ENCODE measurements at regions not wholly inside any gene's neighbourhood (a gene's known extent, or its start where the extent isn't known, plus 50 kb on each side); places are given as distances from the start of the nearest gene placed in this dataset.
"Not testable (repeated sequence)": the region's sequence is repeated elsewhere in the genome, so short reads cannot be mapped to it uniquely, and the experiment has no call there.

DNA sequence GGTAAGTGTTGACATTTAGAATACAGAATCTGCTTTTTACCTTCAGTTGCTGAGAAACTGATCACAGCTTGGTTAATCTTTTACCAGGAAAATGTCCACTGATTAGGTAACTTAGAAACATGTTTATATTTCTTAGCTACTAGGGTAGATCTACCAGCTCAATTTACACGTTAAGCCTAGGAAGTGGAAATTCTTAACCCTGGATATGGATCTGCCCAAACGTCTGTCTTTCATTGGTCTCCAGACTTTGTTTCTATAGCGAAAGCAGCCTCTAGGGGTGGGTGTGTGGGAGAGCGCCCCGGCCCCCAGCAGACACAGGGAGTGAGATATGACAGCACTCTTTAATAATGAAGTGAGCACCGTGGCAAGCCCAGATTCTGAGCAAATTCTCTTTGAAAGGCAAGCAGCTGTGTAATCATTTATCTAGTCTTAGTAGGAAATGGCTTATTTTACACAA, 141.6 kb upstream of the ZNF608 start:
- no TSS peak for BruUV-seq (replicated peaks)
- TF ChIP-seq, protein P1, sequence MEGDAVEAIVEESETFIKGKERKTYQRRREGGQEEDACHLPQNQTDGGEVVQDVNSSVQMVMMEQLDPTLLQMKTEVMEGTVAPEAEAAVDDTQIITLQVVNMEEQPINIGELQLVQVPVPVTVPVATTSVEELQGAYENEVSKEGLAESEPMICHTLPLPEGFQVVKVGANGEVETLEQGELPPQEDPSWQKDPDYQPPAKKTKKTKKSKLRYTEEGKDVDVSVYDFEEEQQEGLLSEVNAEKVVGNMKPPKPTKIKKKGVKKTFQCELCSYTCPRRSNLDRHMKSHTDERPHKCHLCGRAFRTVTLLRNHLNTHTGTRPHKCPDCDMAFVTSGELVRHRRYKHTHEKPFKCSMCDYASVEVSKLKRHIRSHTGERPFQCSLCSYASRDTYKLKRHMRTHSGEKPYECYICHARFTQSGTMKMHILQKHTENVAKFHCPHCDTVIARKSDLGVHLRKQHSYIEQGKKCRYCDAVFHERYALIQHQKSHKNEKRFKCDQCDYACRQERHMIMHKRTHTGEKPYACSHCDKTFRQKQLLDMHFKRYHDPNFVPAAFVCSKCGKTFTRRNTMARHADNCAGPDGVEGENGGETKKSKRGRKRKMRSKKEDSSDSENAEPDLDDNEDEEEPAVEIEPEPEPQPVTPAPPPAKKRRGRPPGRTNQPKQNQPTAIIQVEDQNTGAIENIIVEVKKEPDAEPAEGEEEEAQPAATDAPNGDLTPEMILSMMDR (IDR thresholded peaks at IDR 0.05; ENCODE audit: unreplicated experiment): no peak
- intact Hi-C loops (cut with micrococcal nuclease; ENCODE audit: unreplicated experiment): loop anchor here (2.0 to 5.0 kb wide), 3 partner anchors 66 to 226 kb away; no protein-coding TSS in a partner anchor
- H3K36me3 Mint-ChIP-seq (ENCODE audit: insufficient read depth, unreplicated experiment): peaks cover 6% of the 10 kb centered on the region
- H3K4me3 Mint-ChIP-seq (ENCODE audit: low read depth, unreplicated experiment): peak overlapping the region; percentile 55
- peak overlapping the region; percentile 88 for H3K27ac Mint-ChIP-seq (ENCODE audit: unreplicated experiment)
- CTCF ChIA-PET: interaction anchor here (0.6 to 1.6 kb wide), 6 partner anchors 9 to 521 kb away, joined by 3 to 5 read pairs (median 4); no protein-coding TSS in a partner anchor
- no peaks in the 10 kb centered on the region for H3K9me3 Mint-ChIP-seq (ENCODE audit: low read depth, unreplicated experiment)
- H3K4me1 Mint-ChIP-seq (ENCODE audit: low read depth, unreplicated experiment): peaks cover 22% of the 10 kb centered on the region
- H3K27me3 Mint-ChIP-seq (ENCODE audit: unreplicated experiment): no peaks in the 10 kb centered on the region
- peak; percentile 70 for DNase-seq

DNA sequence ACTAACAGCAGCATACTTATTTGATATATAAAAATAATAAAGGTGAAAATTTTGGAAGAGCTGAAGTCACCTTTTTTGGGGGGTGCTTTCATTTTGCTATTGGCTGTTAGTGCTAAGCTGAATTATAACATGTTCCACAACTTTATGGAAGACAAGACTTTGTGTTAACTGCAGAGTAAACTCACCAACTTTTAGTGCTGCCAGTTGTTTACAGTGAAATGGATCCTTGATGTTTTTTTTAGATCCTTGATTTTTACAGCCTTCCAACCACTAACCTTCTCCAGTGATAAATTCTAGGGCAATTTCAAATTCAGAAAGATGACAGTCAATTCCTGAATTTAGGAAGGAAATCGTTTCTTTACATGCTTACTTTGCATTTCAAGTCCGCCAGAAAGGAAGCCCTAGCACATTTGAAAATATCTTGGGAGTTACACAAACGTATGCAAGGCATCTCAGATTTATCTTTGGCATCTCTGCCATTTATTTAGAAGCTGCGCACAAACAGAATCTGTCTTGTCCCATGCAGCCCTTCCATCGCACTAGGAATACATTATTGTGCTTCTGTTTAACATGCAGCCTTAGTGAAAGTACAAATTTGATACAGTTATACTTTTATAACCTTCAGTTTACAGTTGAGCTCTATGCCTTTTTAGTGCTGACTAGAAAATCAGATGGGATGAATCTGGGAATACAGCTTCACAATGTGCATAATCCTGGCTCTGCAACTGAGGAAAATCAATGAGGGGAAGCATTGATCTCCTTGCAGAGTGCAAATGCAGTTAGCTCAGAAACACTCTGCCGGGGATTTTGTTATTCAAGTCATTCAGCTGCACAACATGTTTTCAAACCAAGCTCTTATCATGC, 142.4 kb upstream of the ZNF608 start:
- intact Hi-C loops (cut with micrococcal nuclease; ENCODE audit: unreplicated experiment): loop anchor here (2.0 to 5.0 kb wide), 3 partner anchors 67 to 227 kb away; no protein-coding TSS in a partner anchor
- BruUV-seq (replicated peaks): no TSS peak
- peak overlapping the region; percentile 88 for H3K27ac Mint-ChIP-seq (ENCODE audit: unreplicated experiment)
- H3K36me3 Mint-ChIP-seq (ENCODE audit: insufficient read depth, unreplicated experiment): peaks cover 6% of the 10 kb centered on the region
- H3K4me3 Mint-ChIP-seq (ENCODE audit: low read depth, unreplicated experiment): peak overlapping the region; percentile 55
- DNase-seq: no peak
- H3K27me3 Mint-ChIP-seq (ENCODE audit: unreplicated experiment): no peaks in the 10 kb centered on the region
- CTCF ChIA-PET: interaction anchor here (1.0 to 1.6 kb wide), 4 partner anchors 14 to 520 kb away, joined by 3 to 4 read pairs (median 4); no protein-coding TSS in a partner anchor
- TF ChIP-seq, protein P1 (IDR thresholded peaks at IDR 0.05; ENCODE audit: unreplicated experiment): no peak
- peaks cover 22% of the 10 kb centered on the region for H3K4me1 Mint-ChIP-seq (ENCODE audit: low read depth, unreplicated experiment)
- H3K9me3 Mint-ChIP-seq (ENCODE audit: low read depth, unreplicated experiment): no peaks in the 10 kb centered on the region

DNA sequence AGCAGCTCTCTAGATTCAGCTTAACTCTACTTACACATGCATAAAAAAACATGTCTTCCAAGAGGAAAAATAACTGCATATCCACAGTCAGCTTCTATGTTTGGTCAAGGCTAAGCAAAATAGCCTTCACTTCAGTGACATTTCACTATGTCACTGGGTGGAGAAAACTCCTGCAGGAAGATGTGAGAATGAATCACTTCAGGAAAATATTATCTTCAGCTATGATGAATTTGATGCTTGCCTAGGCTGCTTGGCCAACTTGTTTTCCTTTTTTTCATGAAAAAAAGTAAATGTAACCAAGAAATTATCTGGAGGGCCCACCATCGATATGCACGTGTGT, 143.0 kb upstream of the ZNF608 start:
- H3K4me1 Mint-ChIP-seq (ENCODE audit: low read depth, unreplicated experiment): peaks cover 22% of the 10 kb centered on the region
- BruUV-seq (replicated peaks): no TSS peak
- CTCF ChIA-PET: interaction anchor here (1.2 kb wide), 1 partner anchor 20 kb away, joined by 3 read pairs; no protein-coding TSS in a partner anchor
- no peak overlapping the region for H3K27ac Mint-ChIP-seq (ENCODE audit: unreplicated experiment)
- H3K36me3 Mint-ChIP-seq (ENCODE audit: insufficient read depth, unreplicated experiment): peaks cover 6% of the 10 kb centered on the region
- H3K4me3 Mint-ChIP-seq (ENCODE audit: low read depth, unreplicated experiment): no peak overlapping the region
- H3K27me3 Mint-ChIP-seq (ENCODE audit: unreplicated experiment): no peaks in the 10 kb centered on the region
- no peak for DNase-seq
- no peaks in the 10 kb centered on the region for H3K9me3 Mint-ChIP-seq (ENCODE audit: low read depth, unreplicated experiment)
- TF ChIP-seq, protein P1 (IDR thresholded peaks at IDR 0.05; ENCODE audit: unreplicated experiment): no peak
- intact Hi-C loops (cut with micrococcal nuclease; ENCODE audit: unreplicated experiment): loop anchor here (2.0 to 5.0 kb wide), 3 partner anchors 67 to 227 kb away; no protein-coding TSS in a partner anchor

DNA sequence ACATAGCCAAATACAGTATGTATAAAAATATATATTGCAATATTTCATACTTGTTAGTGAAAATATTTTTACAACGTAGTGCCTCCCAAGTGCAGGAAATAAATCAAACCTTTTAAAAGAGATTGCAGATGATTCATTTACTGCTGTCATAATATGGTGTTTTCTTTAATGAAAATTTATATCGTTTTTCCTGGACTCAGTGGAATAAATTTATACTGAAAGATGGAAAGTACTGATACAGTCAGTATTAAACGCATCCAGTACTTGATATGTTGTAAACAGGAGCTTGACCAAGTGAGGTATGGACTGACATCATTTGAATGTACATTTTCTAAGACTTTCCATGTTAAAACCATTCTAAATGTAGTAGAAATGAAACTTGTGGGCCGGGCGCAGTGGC, 143.4 kb upstream of the ZNF608 start:
- Mint-ChIP-seq H3K36me3 (ENCODE audit: insufficient read depth, unreplicated experiment) (peaks cover 6% of the 10 kb centered on the region), H3K4me3 (ENCODE audit: low read depth, unreplicated experiment) (no peak overlapping the region), H3K4me1 (ENCODE audit: low read depth, unreplicated experiment) (peaks cover 22% of the 10 kb centered on the region), H3K27me3 (ENCODE audit: unreplicated experiment) (no peaks in the 10 kb centered on the region), H3K9me3 (ENCODE audit: low read depth, unreplicated experiment) (no peaks in the 10 kb centered on the region), H3K27ac (ENCODE audit: unreplicated experiment) (no peak overlapping the region)
- BruUV-seq (replicated peaks): no TSS peak
- intact Hi-C loops (cut with micrococcal nuclease; ENCODE audit: unreplicated experiment): loop anchor here (2.0 to 5.0 kb wide), 3 partner anchors 68 to 228 kb away; no protein-coding TSS in a partner anchor
- TF ChIP-seq, protein P1 (IDR thresholded peaks at IDR 0.05; ENCODE audit: unreplicated experiment): no peak
- DNase-seq: no peak
- CTCF ChIA-PET: interaction anchor here (0.7 to 1.2 kb wide), 2 partner anchors 19 to 349 kb away, joined by 3 to 4 read pairs; no protein-coding TSS in a partner anchor

DNA sequence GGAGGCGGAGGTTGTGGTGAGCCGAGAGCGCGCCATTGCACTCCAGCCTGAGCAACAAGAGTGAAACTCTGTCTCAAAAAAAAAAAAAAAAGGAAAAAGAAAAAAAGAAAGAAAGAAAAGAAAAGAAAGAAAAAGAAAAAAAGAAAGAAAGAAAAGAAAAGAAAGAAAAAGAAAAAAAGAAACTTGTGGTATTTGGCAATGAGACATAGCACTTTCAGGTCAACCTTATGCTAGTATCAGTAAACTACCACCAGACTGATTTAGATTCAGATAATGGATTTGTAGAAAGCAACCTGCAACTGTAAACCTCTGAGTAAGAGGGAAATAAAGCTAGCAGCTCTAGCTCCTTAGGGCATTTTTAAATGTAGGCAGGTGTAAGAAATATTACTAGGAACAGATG, 144.0 kb upstream of the ZNF608 start:
- H3K9me3 Mint-ChIP-seq (ENCODE audit: low read depth, unreplicated experiment); BruUV-seq (replicated peaks); DNase-seq; H3K27ac Mint-ChIP-seq (ENCODE audit: unreplicated experiment); intact Hi-C loops (cut with micrococcal nuclease; ENCODE audit: unreplicated experiment); H3K27me3 Mint-ChIP-seq (ENCODE audit: unreplicated experiment); H3K36me3 Mint-ChIP-seq (ENCODE audit: insufficient read depth, unreplicated experiment); H3K4me3 Mint-ChIP-seq (ENCODE audit: low read depth, unreplicated experiment): not testable (repeated sequence)
- CTCF ChIA-PET: interaction anchor here (0.7 kb wide), 2 partner anchors 349 to 1588 kb away, joined by 3 to 4 read pairs; no protein-coding TSS in a partner anchor
- peaks cover 22% of the 10 kb centered on the region for H3K4me1 Mint-ChIP-seq (ENCODE audit: low read depth, unreplicated experiment)
